CD4-positive, alpha-beta T cell treated with Interleukin-4 for 4 hours (primary cell): ENCODE measurements at regions not wholly inside any gene's neighbourhood (a gene's known extent, or its start where the extent isn't known, plus 50 kb on each side); places are given as distances from the start of the nearest gene placed in this dataset.
A peak's percentile ranks its signal among the peaks of the same experiment; 100 is the strongest.
"Not testable (repeated sequence)": the region's sequence is repeated elsewhere in the genome, so short reads cannot be mapped to it uniquely, and the experiment has no call there.

ENCODE experiments used
- DNase-seq: peaks from one replicate; pipeline ENCODE4 v3.0.0-alpha.2; 2020

GRCh38 chr21:31819692-31820091, 53.1 kb upstream of the HUNK start:
- DNase-seq = not testable (repeated sequence)

DNA sequence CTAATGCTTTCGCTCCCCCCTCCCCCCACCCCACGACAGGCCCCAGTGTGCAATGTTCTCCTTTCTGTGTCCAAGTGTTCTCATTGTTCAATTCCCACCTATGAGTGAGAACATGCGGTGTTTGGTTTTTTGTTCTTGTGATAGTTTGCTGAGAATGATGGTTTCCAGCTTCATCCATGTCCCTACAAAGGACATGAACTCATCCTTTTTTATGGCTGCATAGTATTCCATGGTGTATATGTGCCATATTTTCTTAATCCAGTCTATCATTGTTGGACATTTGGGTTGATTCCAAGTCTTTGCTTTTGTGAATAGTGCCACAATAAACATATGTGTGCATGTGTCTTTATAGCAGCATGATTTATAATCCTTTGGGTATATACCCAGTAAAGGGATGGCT, 58.5 kb upstream of the HUNK start:
- not testable (repeated sequence) for DNase-seq

DNA sequence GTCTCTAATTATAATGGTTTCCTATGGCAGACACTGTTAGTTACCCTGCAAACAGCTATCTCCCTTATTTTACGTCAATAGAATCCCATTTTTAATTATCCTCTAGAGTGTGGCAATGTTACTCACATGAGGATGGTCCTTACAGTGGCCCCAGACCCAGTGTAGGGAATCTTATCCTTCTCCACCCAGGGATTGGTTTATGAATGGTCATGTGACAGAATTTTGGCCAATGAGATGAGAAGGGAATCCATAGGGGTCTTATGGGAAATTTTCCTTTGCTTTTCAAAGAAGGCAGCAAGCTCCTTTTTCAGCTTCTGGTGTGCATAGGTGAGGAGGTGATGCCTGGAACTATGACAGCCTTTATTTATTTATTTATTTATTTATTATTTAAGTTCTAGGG, 59.0 kb upstream of the HUNK start:
- DNase-seq = no peak

GRCh38 chr21:31804008-31804394, 68.8 kb upstream of the HUNK start:
- no peak for DNase-seq

DNA sequence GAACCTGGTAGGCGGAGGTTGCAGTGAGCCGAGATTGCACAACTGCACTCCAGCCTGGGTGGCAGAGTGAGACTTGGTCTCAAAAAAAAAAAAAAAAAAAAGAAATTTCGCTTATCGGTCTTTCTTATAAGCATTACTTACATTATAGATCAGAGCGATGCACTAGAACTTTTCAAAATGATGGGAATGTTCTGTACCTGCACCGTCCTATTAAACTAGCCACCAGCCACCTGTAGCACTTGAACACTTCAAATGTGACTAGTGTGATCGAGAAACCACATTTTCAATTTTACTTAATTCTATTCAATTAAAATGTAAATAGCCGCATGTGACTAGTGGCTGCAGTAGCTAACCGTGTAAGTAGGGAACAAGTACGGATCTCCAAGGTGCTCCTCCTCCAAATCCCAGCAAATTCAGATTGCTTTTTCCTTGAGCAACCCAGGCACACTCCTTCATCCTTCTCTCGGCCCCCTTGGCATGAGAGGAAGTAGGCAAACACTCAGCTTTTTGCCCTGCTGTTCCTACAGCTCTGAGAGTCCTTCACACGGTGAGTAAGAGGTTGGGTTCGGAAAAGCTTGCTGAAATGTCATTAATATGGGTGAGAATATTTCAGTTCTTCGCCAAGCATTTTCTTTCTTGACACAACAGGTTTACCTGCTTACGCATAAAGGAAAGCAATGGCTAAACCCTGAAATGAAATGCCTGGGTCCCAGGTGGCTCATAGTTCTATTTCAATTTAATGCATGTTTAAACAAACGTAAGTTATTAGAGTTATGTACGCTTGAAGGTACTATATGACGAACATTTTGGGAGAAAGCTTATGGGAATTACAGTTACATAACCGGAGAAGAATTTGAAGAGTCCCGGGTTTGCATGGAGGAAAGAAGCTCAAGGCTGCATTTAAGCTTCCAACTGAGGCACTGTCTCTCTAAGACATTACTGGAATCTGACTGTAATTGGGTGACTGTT, 69.5 kb upstream of the HUNK start:
- DNase-seq = no peak

DNA sequence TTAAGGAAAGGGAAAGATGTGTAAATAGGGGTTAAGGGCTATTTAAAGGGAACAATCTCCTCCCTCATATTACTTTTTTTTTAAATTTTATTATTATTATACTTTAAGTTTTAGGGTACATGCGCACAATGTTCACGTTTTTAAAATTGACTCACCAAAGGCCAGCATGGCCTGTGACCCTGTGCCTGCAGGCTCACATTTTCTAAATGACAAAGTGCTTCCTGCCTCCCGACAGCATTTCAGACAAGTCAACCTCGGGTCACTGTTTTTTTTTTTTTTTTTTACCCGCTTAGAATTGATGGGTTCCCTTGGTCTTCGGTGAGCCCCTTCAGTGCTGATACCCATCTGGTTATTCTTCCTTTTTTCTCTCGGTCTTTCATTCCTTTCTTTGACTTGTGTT, 70.4 kb upstream of the SCAF4 start:
- no peak for DNase-seq

GRCh38 chr21:31801551-31802219, 69.8 kb upstream of the SCAF4 start:
- no peak for DNase-seq

- no peak for DNase-seq
Observed at GRCh38 chr21:31798842-31799704, 67.2 kb upstream of the SCAF4 start.

- no peak for DNase-seq
Observed at GRCh38 chr21:31795992-31796391, 64.1 kb upstream of the SCAF4 start.

GRCh38 chr21:31790420-31790819, 58.5 kb upstream of the SCAF4 start:
- DNase-seq = not testable (repeated sequence)

- DNase-seq = no peak
Observed at GRCh38 chr21:31788581-31788980, 56.7 kb upstream of the SCAF4 start.

DNA sequence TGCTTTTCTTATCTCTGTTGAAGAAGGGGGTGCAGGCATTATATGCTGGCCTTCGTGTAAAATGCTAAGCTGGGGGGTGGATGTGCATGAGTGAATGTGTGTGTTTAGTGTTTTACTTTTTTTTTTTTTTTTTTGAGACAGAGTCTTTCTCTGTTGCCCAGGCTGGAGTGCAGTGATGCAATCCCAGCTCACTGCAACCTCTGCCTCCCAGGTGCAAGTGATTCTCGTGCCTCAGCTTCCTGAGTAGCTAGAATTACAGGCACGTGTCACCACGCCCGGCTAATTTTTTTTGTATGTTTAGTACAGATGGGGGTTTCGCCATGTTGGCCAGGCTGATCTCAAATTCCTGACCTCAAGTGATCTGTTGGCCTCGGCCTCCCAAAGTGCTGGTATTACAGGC, 55.8 kb upstream of the SCAF4 start:
- DNase-seq = not testable (repeated sequence)

DNA sequence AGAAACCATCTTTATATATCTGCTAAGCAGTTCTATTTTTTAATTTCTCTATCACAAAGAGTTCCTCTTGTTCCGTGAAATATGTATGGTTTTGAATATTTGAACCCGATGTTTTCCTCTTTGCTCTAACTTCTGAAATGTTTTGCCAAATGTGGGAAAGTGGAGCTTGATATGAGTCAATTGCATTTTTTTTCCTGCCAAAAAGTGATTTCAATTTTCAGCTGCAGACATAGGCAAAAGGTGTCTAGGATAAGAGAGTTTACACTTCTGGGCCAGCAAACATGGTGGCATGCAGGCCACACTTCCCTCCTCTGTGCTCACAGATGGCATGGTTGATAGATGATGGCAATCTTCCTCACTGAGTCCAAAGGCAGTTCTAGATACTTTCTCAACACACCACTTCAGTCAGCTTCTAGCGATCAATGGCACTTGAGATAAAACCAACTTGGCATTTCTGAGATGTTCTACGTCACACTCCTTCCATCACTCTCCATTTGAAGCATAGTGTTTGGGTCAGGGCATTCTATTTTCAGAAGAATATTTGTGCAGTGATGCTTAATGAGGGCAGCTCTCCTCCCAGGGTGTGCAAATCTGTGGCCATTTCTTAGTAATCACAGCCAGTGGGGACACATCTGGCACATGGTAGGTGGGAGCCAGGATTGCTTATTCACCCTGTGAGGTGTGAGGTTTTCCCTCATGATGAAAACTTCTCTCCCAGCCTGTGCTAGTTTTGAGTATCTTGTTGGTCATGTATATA, 54.4 kb upstream of the SCAF4 start:
- DNase-seq = no peak

DNA sequence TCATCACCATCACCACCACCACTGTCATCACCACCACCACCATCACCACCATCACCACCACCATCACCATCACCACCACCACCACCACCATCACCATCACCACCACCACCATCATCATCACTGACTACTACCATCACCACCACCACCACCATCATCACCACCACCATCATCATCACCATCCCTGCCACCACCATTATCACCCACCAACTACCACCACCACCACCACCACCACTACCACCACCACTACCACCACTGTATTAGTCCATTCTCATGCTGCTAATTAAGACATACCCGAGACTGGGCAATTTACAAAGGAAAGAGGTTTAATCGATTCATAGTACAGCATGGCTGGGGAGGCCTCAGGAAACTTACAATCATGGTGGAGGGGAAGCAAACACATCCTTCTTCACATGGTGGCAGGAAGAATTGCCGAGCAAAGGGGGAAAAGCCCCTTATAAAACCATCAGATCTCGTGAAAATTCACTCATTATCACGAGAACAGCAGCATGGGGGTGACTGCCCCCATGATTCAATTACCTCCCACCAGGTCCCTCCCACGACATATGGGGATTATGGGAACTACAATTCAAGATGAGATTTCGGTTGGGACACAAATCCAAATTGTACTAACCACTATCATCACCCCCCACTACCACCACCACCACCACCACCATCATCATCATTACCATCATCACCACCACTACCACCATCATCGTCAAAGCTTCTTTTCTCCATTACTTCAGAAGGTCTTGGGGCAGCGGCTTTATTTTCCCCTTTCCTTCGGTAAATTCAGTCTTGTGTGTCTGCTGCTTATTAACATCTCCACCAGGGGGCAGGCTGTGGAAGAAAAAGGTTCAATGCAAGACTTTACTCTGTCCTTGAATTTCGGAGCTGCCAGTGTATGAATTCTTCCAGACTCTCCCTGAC, 53.6 kb upstream of the SCAF4 start:
- peak; percentile 51 for DNase-seq

GRCh38 chr21:31781737-31782136, 49.8 kb upstream of the SCAF4 start:
- no peak for DNase-seq
